Neural cell (in vitro differentiated cells): ENCODE measurements at regions not wholly inside any gene's neighbourhood (a gene's known extent, or its start where the extent isn't known, plus 50 kb on each side); places are given as distances from the start of the nearest gene placed in this dataset.

Experiments used
- H2AFZ ChIP-seq: fragments of 200-600, 300-800 bp; sonication (generic), shearing (Covaris generic); 2 replicates; pipeline ENCODE4 v1.6.0; 2014; ENCODE audit warnings: low read depth, mild to moderate bottlenecking, antibody characterized with exemption, low read length, moderate library complexity
- H3F3A ChIP-seq: fragments of 200-600 bp; shearing (Covaris generic); 2 replicates; pipeline ENCODE4 v1.6.1; 2016; ENCODE audit warnings: mild to moderate bottlenecking, moderate library complexity, mixed read lengths, antibody characterized with exemption, low read length; ENCODE audit not compliant: insufficient read depth, poor library complexity, severe bottlenecking
- H3K27ac ChIP-seq: fragments of 200-600, 300-800 bp; sonication (generic), shearing (Covaris generic); 2 replicates; pipeline ENCODE4 v1.5.1; 2014; ENCODE audit warnings: mild to moderate bottlenecking, low read length, moderate library complexity
- H3K27me3 ChIP-seq: fragments of 300-800, 200-600 bp; sonication (generic), shearing (Covaris generic); 2 replicates; pipeline ENCODE4 v1.6.0; 2014; ENCODE audit warnings: mild to moderate bottlenecking, low read depth, low read length, moderate library complexity; ENCODE audit not compliant: insufficient read depth
- H3K36me3 ChIP-seq: fragments of 300-800, 200-600 bp; sonication (generic), shearing (Covaris generic); 2 replicates; pipeline ENCODE4 v1.5.1; 2014; ENCODE audit warnings: mild to moderate bottlenecking, antibody characterized with exemption, low read length, moderate library complexity; ENCODE audit not compliant: insufficient read depth
- H3K4me2 ChIP-seq: fragments of 300-800, 200-600 bp; sonication (generic), shearing (Covaris generic); 2 replicates; pipeline ENCODE4 v1.6.0; 2014; ENCODE audit warnings: mild to moderate bottlenecking, low read length
- H3K4me3 ChIP-seq: fragments of 300-800, 200-600 bp; sonication (generic), shearing (Covaris generic); 2 replicates; pipeline ENCODE4 v1.5.1; 2014; ENCODE audit warnings: mild to moderate bottlenecking, low read length, moderate library complexity
- H3K79me2 ChIP-seq: fragments of 200-600 bp; shearing (Covaris generic); replicated peaks from 2 replicates; pipeline ENCODE4 v1.6.0; 2014; ENCODE audit warnings: mild to moderate bottlenecking, low read length, moderate library complexity; ENCODE audit not compliant: insufficient read depth
- H3K9ac ChIP-seq: fragments of 300-800, 200-600 bp; sonication (generic), shearing (Covaris generic); 2 replicates; pipeline ENCODE4 v1.6.1; 2016; ENCODE audit warnings: mild to moderate bottlenecking, low read length, mixed read lengths
- H3K9me2 ChIP-seq: fragments of 200-600 bp; shearing (Covaris generic); 2 replicates; pipeline ENCODE4 v1.6.1; 2016; ENCODE audit warnings: mild to moderate bottlenecking, low read length, mixed read lengths; ENCODE audit not compliant: insufficient read depth
- H3K9me3 ChIP-seq: fragments of 200-600, 300-800 bp; sonication (generic), shearing (Covaris generic); 2 replicates; pipeline ENCODE4 v1.6.1; 2016; ENCODE audit warnings: mild to moderate bottlenecking, mixed run types, low read length, moderate library complexity, mixed read lengths
- H4K20me1 ChIP-seq: fragments of 200-600 bp; shearing (Covaris generic); 2 replicates; pipeline ENCODE4 v1.6.1; 2016; ENCODE audit warnings: mild to moderate bottlenecking, mixed run types; ENCODE audit not compliant: insufficient read depth
- CTCF ChIP-seq: fragments of 450-650 bp; IDR thresholded peaks from 2 replicates; pipeline ENCODE4 v1.5.1; 2014; ENCODE audit warnings: antibody characterized with exemption, mild to moderate bottlenecking, moderate library complexity; ENCODE audit not compliant: poor library complexity, severe bottlenecking
- EP300 ChIP-seq: fragments of 450-650 bp; conservative IDR thresholded peaks from 2 replicates; pipeline ENCODE4 v1.6.1; 2014; ENCODE audit warnings: antibody characterized with exemption, mild to moderate bottlenecking, moderate library complexity; ENCODE audit not compliant: poor library complexity, severe bottlenecking
- EZH2 ChIP-seq: fragments of 200-600, 300-800 bp; shearing (Covaris generic), sonication (generic); IDR thresholded peaks from 2 replicates; pipeline ENCODE4 v1.6.1; 2014; ENCODE audit warnings: antibody characterized with exemption, low read length, borderline replicate concordance, mild to moderate bottlenecking; ENCODE audit not compliant: insufficient read depth, poor library complexity, severe bottlenecking
- MXI1 ChIP-seq: fragments of 450-650 bp; conservative IDR thresholded peaks from 2 replicates; pipeline ENCODE4 v1.6.1; 2014; ENCODE audit warnings: antibody characterized with exemption, mild to moderate bottlenecking; ENCODE audit not compliant: poor library complexity, severe bottlenecking
- POLR2AphosphoS5 ChIP-seq: IDR thresholded peaks from 2 replicates; pipeline ENCODE4 v1.6.1; 2012
- RAD21 ChIP-seq: fragments of 450-650 bp; conservative IDR thresholded peaks from 2 replicates; pipeline ENCODE4 v1.6.1; 2014; ENCODE audit warnings: antibody characterized with exemption, mild to moderate bottlenecking, moderate library complexity
- SMC3 ChIP-seq: fragments of 450-650 bp; conservative IDR thresholded peaks from 2 replicates; pipeline ENCODE4 v1.6.1; 2014; ENCODE audit warnings: antibody characterized with exemption, mild to moderate bottlenecking, moderate library complexity; ENCODE audit not compliant: poor library complexity
- TAF1 ChIP-seq: IDR thresholded peaks from 2 replicates; pipeline ENCODE4 v1.6.1; 2012; ENCODE audit warnings: low read depth
- TF ChIP-seq, protein P1 (sequence below): IDR thresholded peaks from 2 replicates; pipeline ENCODE4 v1.6.1; 2012; ENCODE audit warnings: borderline replicate concordance

GRCh38 chr20:43809206-43809819 lies 82.5 kb upstream of the GTSF1L start:
- no peaks in the 10 kb centered on the region for H3K27me3 ChIP-seq
- H3K36me3 ChIP-seq = no peaks in the 10 kb centered on the region

GRCh38 chr20:43804781-43805180 lies 78.0 kb upstream of the GTSF1L start:
- H2AFZ ChIP-seq = no peak overlapping the region
- H3K9me2 ChIP-seq = no peaks in the 10 kb centered on the region
- H3K27me3 ChIP-seq = no peaks in the 10 kb centered on the region
- no peaks in the 10 kb centered on the region for H3K79me2 ChIP-seq
- H3K27ac ChIP-seq = no peak overlapping the region
- TF ChIP-seq TAF1 (no peak), EP300 (no peak), MXI1 (no peak), SMC3 (no peak), EZH2 (no peak), RAD21 (no peak), CTCF (no peak), POLR2AphosphoS5 (no peak)
- TF ChIP-seq, protein P1, sequence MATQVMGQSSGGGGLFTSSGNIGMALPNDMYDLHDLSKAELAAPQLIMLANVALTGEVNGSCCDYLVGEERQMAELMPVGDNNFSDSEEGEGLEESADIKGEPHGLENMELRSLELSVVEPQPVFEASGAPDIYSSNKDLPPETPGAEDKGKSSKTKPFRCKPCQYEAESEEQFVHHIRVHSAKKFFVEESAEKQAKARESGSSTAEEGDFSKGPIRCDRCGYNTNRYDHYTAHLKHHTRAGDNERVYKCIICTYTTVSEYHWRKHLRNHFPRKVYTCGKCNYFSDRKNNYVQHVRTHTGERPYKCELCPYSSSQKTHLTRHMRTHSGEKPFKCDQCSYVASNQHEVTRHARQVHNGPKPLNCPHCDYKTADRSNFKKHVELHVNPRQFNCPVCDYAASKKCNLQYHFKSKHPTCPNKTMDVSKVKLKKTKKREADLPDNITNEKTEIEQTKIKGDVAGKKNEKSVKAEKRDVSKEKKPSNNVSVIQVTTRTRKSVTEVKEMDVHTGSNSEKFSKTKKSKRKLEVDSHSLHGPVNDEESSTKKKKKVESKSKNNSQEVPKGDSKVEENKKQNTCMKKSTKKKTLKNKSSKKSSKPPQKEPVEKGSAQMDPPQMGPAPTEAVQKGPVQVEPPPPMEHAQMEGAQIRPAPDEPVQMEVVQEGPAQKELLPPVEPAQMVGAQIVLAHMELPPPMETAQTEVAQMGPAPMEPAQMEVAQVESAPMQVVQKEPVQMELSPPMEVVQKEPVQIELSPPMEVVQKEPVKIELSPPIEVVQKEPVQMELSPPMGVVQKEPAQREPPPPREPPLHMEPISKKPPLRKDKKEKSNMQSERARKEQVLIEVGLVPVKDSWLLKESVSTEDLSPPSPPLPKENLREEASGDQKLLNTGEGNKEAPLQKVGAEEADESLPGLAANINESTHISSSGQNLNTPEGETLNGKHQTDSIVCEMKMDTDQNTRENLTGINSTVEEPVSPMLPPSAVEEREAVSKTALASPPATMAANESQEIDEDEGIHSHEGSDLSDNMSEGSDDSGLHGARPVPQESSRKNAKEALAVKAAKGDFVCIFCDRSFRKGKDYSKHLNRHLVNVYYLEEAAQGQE = no peak
- no peak overlapping the region for H3K4me3 ChIP-seq
- H3K9ac ChIP-seq = no peak overlapping the region
- H3K36me3 ChIP-seq = no peaks in the 10 kb centered on the region
- no peaks in the 10 kb centered on the region for H3K9me3 ChIP-seq
- H3F3A ChIP-seq = no peaks in the 10 kb centered on the region
- no peak overlapping the region for H3K4me2 ChIP-seq
- no peaks in the 10 kb centered on the region for H4K20me1 ChIP-seq

More at GRCh38 chr20:43809206-43809819, 82.5 kb upstream of the GTSF1L start:
- H3K9me3 ChIP-seq = peaks cover 5% of the 10 kb centered on the region
- no peak overlapping the region for H3K4me2 ChIP-seq
- no peaks in the 10 kb centered on the region for H4K20me1 ChIP-seq
- TF ChIP-seq CTCF = no peak
- no peak for TF ChIP-seq MXI1
- TF ChIP-seq POLR2AphosphoS5 = no peak
- TF ChIP-seq SMC3 = no peak
- TF ChIP-seq EZH2 = no peak
- TF ChIP-seq, protein P1 = no peak
- TF ChIP-seq TAF1 = no peak
- H3K4me3 ChIP-seq = no peak overlapping the region
- no peaks in the 10 kb centered on the region for H3K9me2 ChIP-seq
- no peaks in the 10 kb centered on the region for H3K79me2 ChIP-seq
- no peak overlapping the region for H2AFZ ChIP-seq
- H3K27ac ChIP-seq = no peak overlapping the region
- no peaks in the 10 kb centered on the region for H3F3A ChIP-seq
- no peak overlapping the region for H3K9ac ChIP-seq
